GM23338 (cell line): ENCODE measurements at regions not wholly inside any gene's neighbourhood (a gene's known extent, or its start where the extent isn't known, plus 50 kb on each side); places are given as distances from the start of the nearest gene placed in this dataset.

Experiments used
- ATAC-seq: fragments of 200-7000 bp; cut with Tn5 transposase; 3 replicates; pipeline ENCODE4 v1.9.1; 2020
- DNase-seq: peaks from one replicate; pipeline ENCODE4 v3.0.0-alpha.2; 2015; ENCODE audit warnings: low spot score
- H2AFZ ChIP-seq: fragments of 200-600 bp; sonication (generic); 2 replicates; pipeline ENCODE4 v1.8.0; 2016; ENCODE audit warnings: antibody characterized with exemption, mild to moderate bottlenecking, moderate library complexity
- H3F3A ChIP-seq: fragments of 200-600 bp; sonication (generic); replicated peaks from 2 replicates; pipeline ENCODE4 v1.8.0; 2017; ENCODE audit warnings: antibody characterized with exemption, mixed run types, low read depth
- H3K27ac ChIP-seq: fragments of 200-600 bp; sonication (generic); 2 replicates; pipeline ENCODE4 v1.6.1; 2016; ENCODE audit warnings: low read depth
- H3K27me3 ChIP-seq: fragments of 200-600 bp; sonication (generic); 2 replicates; pipeline ENCODE4 v1.8.0; 2016; ENCODE audit warnings: mild to moderate bottlenecking, mixed run types, moderate library complexity; ENCODE audit not compliant: insufficient read depth
- H3K36me3 ChIP-seq: fragments of 200-600 bp; sonication (generic); 2 replicates; pipeline ENCODE4 v1.8.0; 2016; ENCODE audit warnings: mild to moderate bottlenecking; ENCODE audit not compliant: insufficient read depth
- H3K4me1 ChIP-seq: fragments of 200-600 bp; sonication (generic); 2 replicates; pipeline ENCODE4 v1.8.0; 2016; ENCODE audit warnings: mild to moderate bottlenecking, moderate library complexity; ENCODE audit not compliant: insufficient read depth
- H3K4me2 ChIP-seq: fragments of 200-600 bp; sonication (generic); 2 replicates; pipeline ENCODE4 v1.7.1; 2017; ENCODE audit warnings: mixed run types
- H3K4me3 ChIP-seq: fragments of 200-600 bp; sonication (generic); 2 replicates; pipeline ENCODE4 v1.6.1; 2016; ENCODE audit warnings: mixed run types
- H3K79me2 ChIP-seq: fragments of 200-600 bp; sonication (generic); replicated peaks from 2 replicates; pipeline ENCODE4 v1.8.0; 2017; ENCODE audit warnings: mild to moderate bottlenecking; ENCODE audit not compliant: insufficient read depth
- H3K9me2 ChIP-seq: fragments of 200-600 bp; sonication (generic); 2 replicates; pipeline ENCODE4 v1.8.0; 2017; ENCODE audit not compliant: insufficient read depth
- H4K20me1 ChIP-seq: fragments of 200-600 bp; sonication (generic); replicated peaks from 2 replicates; pipeline ENCODE4 v1.8.0; 2017; ENCODE audit warnings: mild to moderate bottlenecking; ENCODE audit not compliant: insufficient read depth
- H3K27ac Mint-ChIP-seq: 2 replicates; pipeline ENCODE4 v1.8.0; 2020; ENCODE audit warnings: inconsistent platforms, mild to moderate bottlenecking, moderate library complexity, mixed read lengths
- H3K27me3 Mint-ChIP-seq: 3 replicates; pipeline ENCODE4 v1.8.0; 2022; ENCODE audit warnings: low read depth, mild to moderate bottlenecking, moderate library complexity, mixed read lengths, inconsistent platforms; ENCODE audit not compliant: insufficient read depth, poor library complexity
- H3K36me3 Mint-ChIP-seq: 3 replicates; pipeline ENCODE4 v1.8.0; 2021; ENCODE audit warnings: low read depth, mild to moderate bottlenecking, inconsistent platforms, moderate library complexity, mixed read lengths
- H3K4me1 Mint-ChIP-seq: 3 replicates; pipeline ENCODE4 v1.8.0; 2020; ENCODE audit warnings: mild to moderate bottlenecking, inconsistent platforms, mixed read lengths
- H3K4me3 Mint-ChIP-seq: 3 replicates; pipeline ENCODE4 v1.8.0; 2021; ENCODE audit warnings: moderate library complexity, mild to moderate bottlenecking, inconsistent platforms, mixed read lengths
- H3K9me3 Mint-ChIP-seq: 3 replicates; pipeline ENCODE4 v1.8.0; 2020; ENCODE audit warnings: moderate library complexity, mild to moderate bottlenecking, inconsistent platforms, mixed read lengths
- CREB1 ChIP-seq: fragments of 250-450 bp; sonication (Bioruptor Pico); IDR thresholded peaks from 2 replicates; pipeline ENCODE4 v1.5.0; 2020; ENCODE audit warnings: low read depth, mild to moderate bottlenecking, moderate library complexity
- EZH2 ChIP-seq: fragments of 200-600 bp; sonication (generic); IDR thresholded peaks from one replicate; pipeline ENCODE4 v1.8.0; 2017; ENCODE audit warnings: antibody characterized with exemption, mild to moderate bottlenecking, low read depth; ENCODE audit not compliant: unreplicated experiment
- EZH2phosphoT487 ChIP-seq: fragments of 200-600 bp; sonication (generic); IDR thresholded peaks from one replicate; pipeline ENCODE4 v1.8.1; 2018; ENCODE audit warnings: antibody characterized with exemption; ENCODE audit not compliant: unreplicated experiment
- JUNB ChIP-seq: IDR thresholded peaks from one replicate; pipeline ENCODE4 v1.6.1; 2016; ENCODE audit warnings: antibody characterized with exemption; ENCODE audit not compliant: unreplicated experiment
- NANOG ChIP-seq: IDR thresholded peaks from 2 replicates; pipeline ENCODE4 v1.6.1; 2016; ENCODE audit warnings: antibody characterized with exemption, borderline replicate concordance
- POLR2AphosphoS5 ChIP-seq: IDR thresholded peaks from 2 replicates; pipeline ENCODE4 v1.6.1; 2016; ENCODE audit warnings: antibody characterized with exemption, low read depth
- STAT1 ChIP-seq: IDR thresholded peaks from one replicate; pipeline ENCODE4 v1.6.1; 2016; ENCODE audit warnings: antibody characterized with exemption; ENCODE audit not compliant: unreplicated experiment
- ZNF114 ChIP-seq: fragments of 250-450 bp; sonication (Bioruptor Pico); IDR thresholded peaks from 2 replicates; pipeline ENCODE4 v1.5.0; 2020; ENCODE audit warnings: mild to moderate bottlenecking, moderate library complexity
- ZNF331 ChIP-seq: fragments of 250-450 bp; sonication (Bioruptor Pico); IDR thresholded peaks from 2 replicates; pipeline ENCODE4 v1.5.0; 2020; ENCODE audit warnings: low read depth, mild to moderate bottlenecking, moderate library complexity
- TF ChIP-seq, protein P1 (sequence below): IDR thresholded peaks from one replicate; pipeline ENCODE4 v1.6.1; 2018; ENCODE audit warnings: antibody characterized with exemption; ENCODE audit not compliant: unreplicated experiment
- TF ChIP-seq, protein P2 (sequence below), 2 experiments: fragments of 200-600 bp in 1 of 2; sonication (generic) in 1 of 2; conservative IDR thresholded peaks; 2 replicates each; pipeline versions ENCODE4 v1.5.1 to v1.6.1; 2016 to 2017; ENCODE audit warnings: antibody characterized with exemption in 2 of 2, low read depth in 2 of 2, mild to moderate bottlenecking in 2 of 2, moderate library complexity in 1 of 2
- TF ChIP-seq, protein P3 (sequence below): fragments of 250-450 bp; sonication (Bioruptor Pico); IDR thresholded peaks from 2 replicates; pipeline ENCODE4 v1.5.0; 2020; ENCODE audit warnings: mild to moderate bottlenecking, moderate library complexity
- TF ChIP-seq, protein P4 (sequence below): IDR thresholded peaks from 2 replicates; pipeline ENCODE4 v1.6.1; 2016; ENCODE audit warnings: antibody characterized with exemption

DNA sequence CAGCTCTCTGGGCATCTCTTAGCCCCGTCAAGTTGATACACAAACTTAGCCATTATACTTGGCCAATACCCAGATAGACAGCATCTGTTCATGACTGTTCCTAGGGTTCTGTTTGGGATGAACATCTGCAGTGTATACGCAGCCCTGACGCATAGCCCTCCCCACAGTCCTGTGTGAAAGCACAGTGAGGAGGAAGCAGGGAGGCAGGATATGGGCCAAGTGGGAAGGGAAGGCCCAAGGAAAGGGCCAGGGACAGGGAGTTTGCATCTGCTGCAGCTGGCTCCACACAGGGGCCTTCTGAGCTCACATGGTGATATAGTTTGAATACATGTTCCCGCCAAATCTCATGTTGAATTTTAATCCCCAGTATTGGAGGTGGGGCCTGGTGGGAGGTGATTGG is 80.2 kb downstream of the CMPK2 start:
- Histone ChIP-seq H2AFZ (no peak overlapping the region), H3K4me2 (no peak overlapping the region), H3K79me2 (no peaks in the 10 kb centered on the region), H3K36me3 (no peaks in the 10 kb centered on the region), H3K9me2 (peaks cover 13% of the 10 kb centered on the region; the same call in 1 of the 2 replicates), H3K27ac (no peak overlapping the region), H3K4me1 (no peaks in the 10 kb centered on the region), H3K4me3 (no peak overlapping the region), H3K27me3 (no peaks in the 10 kb centered on the region), H3F3A (no peaks in the 10 kb centered on the region), H4K20me1 (no peaks in the 10 kb centered on the region)
- ATAC-seq = no peak
- Mint-ChIP-seq H3K4me3 (no peak overlapping the region), H3K36me3 (peaks cover 3% of the 10 kb centered on the region; the same call in 2 of the 3 replicates), H3K27ac (no peak overlapping the region), H3K4me1 (no peaks in the 10 kb centered on the region), H3K9me3 (peaks cover 45% of the 10 kb centered on the region), H3K27me3 (peaks cover 1% of the 10 kb centered on the region)
- DNase-seq = no peak
- TF ChIP-seq ZNF114 (CRISPR knock-in tag) (no peak), POLR2AphosphoS5 (no peak), STAT1 (no peak), CREB1 (CRISPR knock-in tag) (no peak), EZH2phosphoT487 (no peak), JUNB (no peak), EZH2 (no peak), NANOG (no peak), ZNF331 (CRISPR knock-in tag) (no peak)
- TF ChIP-seq, protein P1, sequence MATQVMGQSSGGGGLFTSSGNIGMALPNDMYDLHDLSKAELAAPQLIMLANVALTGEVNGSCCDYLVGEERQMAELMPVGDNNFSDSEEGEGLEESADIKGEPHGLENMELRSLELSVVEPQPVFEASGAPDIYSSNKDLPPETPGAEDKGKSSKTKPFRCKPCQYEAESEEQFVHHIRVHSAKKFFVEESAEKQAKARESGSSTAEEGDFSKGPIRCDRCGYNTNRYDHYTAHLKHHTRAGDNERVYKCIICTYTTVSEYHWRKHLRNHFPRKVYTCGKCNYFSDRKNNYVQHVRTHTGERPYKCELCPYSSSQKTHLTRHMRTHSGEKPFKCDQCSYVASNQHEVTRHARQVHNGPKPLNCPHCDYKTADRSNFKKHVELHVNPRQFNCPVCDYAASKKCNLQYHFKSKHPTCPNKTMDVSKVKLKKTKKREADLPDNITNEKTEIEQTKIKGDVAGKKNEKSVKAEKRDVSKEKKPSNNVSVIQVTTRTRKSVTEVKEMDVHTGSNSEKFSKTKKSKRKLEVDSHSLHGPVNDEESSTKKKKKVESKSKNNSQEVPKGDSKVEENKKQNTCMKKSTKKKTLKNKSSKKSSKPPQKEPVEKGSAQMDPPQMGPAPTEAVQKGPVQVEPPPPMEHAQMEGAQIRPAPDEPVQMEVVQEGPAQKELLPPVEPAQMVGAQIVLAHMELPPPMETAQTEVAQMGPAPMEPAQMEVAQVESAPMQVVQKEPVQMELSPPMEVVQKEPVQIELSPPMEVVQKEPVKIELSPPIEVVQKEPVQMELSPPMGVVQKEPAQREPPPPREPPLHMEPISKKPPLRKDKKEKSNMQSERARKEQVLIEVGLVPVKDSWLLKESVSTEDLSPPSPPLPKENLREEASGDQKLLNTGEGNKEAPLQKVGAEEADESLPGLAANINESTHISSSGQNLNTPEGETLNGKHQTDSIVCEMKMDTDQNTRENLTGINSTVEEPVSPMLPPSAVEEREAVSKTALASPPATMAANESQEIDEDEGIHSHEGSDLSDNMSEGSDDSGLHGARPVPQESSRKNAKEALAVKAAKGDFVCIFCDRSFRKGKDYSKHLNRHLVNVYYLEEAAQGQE = no peak
- TF ChIP-seq, protein P2, sequence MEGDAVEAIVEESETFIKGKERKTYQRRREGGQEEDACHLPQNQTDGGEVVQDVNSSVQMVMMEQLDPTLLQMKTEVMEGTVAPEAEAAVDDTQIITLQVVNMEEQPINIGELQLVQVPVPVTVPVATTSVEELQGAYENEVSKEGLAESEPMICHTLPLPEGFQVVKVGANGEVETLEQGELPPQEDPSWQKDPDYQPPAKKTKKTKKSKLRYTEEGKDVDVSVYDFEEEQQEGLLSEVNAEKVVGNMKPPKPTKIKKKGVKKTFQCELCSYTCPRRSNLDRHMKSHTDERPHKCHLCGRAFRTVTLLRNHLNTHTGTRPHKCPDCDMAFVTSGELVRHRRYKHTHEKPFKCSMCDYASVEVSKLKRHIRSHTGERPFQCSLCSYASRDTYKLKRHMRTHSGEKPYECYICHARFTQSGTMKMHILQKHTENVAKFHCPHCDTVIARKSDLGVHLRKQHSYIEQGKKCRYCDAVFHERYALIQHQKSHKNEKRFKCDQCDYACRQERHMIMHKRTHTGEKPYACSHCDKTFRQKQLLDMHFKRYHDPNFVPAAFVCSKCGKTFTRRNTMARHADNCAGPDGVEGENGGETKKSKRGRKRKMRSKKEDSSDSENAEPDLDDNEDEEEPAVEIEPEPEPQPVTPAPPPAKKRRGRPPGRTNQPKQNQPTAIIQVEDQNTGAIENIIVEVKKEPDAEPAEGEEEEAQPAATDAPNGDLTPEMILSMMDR (conservative IDR thresholded peaks at IDR 0.05; ENCODE audit: low read depth in 2 of 2) = no peak
- TF ChIP-seq, protein P3, sequence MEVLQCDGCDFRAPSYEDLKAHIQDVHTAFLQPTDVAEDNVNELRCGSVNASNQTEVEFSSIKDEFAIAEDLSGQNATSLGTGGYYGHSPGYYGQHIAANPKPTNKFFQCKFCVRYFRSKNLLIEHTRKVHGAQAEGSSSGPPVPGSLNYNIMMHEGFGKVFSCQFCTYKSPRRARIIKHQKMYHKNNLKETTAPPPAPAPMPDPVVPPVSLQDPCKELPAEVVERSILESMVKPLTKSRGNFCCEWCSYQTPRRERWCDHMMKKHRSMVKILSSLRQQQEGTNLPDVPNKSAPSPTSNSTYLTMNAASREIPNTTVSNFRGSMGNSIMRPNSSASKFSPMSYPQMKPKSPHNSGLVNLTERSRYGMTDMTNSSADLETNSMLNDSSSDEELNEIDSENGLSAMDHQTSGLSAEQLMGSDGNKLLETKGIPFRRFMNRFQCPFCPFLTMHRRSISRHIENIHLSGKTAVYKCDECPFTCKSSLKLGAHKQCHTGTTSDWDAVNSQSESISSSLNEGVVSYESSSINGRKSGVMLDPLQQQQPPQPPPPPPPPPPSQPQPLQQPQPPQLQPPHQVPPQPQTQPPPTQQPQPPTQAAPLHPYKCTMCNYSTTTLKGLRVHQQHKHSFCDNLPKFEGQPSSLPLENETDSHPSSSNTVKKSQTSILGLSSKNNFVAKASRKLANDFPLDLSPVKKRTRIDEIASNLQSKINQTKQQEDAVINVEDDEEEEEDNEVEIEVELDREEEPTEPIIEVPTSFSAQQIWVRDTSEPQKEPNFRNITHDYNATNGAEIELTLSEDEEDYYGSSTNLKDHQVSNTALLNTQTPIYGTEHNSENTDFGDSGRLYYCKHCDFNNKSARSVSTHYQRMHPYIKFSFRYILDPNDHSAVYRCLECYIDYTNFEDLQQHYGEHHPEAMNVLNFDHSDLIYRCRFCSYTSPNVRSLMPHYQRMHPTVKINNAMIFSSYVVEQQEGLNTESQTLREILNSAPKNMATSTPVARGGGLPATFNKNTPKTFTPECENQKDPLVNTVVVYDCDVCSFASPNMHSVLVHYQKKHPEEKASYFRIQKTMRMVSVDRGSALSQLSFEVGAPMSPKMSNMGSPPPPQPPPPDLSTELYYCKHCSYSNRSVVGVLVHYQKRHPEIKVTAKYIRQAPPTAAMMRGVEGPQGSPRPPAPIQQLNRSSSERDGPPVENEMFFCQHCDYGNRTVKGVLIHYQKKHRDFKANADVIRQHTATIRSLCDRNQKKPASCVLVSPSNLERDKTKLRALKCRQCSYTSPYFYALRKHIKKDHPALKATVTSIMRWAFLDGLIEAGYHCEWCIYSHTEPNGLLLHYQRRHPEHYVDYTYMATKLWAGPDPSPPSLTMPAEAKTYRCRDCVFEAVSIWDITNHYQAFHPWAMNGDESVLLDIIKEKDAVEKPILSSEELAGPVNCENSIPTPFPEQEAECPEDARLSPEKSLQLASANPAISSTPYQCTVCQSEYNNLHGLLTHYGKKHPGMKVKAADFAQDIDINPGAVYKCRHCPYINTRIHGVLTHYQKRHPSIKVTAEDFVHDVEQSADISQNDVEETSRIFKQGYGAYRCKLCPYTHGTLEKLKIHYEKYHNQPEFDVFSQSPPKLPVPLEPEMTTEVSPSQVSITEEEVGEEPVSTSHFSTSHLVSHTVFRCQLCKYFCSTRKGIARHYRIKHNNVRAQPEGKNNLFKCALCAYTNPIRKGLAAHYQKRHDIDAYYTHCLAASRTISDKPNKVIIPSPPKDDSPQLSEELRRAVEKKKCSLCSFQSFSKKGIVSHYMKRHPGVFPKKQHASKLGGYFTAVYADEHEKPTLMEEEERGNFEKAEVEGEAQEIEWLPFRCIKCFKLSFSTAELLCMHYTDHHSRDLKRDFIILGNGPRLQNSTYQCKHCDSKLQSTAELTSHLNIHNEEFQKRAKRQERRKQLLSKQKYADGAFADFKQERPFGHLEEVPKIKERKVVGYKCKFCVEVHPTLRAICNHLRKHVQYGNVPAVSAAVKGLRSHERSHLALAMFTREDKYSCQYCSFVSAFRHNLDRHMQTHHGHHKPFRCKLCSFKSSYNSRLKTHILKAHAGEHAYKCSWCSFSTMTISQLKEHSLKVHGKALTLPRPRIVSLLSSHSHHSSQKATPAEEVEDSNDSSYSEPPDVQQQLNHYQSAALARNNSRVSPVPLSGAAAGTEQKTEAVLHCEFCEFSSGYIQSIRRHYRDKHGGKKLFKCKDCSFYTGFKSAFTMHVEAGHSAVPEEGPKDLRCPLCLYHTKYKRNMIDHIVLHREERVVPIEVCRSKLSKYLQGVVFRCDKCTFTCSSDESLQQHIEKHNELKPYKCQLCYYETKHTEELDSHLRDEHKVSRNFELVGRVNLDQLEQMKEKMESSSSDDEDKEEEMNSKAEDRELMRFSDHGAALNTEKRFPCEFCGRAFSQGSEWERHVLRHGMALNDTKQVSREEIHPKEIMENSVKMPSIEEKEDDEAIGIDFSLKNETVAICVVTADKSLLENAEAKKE (CRISPR knock-in tag) = no peak
- TF ChIP-seq, protein P4, sequence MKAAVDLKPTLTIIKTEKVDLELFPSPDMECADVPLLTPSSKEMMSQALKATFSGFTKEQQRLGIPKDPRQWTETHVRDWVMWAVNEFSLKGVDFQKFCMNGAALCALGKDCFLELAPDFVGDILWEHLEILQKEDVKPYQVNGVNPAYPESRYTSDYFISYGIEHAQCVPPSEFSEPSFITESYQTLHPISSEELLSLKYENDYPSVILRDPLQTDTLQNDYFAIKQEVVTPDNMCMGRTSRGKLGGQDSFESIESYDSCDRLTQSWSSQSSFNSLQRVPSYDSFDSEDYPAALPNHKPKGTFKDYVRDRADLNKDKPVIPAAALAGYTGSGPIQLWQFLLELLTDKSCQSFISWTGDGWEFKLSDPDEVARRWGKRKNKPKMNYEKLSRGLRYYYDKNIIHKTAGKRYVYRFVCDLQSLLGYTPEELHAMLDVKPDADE = no peak
